ENCODE measurements at regions not wholly inside any gene's neighbourhood (a gene's known extent, or its start where the extent isn't known, plus 50 kb on each side); places are given as distances from the start of the nearest gene placed in this dataset.

DNA sequence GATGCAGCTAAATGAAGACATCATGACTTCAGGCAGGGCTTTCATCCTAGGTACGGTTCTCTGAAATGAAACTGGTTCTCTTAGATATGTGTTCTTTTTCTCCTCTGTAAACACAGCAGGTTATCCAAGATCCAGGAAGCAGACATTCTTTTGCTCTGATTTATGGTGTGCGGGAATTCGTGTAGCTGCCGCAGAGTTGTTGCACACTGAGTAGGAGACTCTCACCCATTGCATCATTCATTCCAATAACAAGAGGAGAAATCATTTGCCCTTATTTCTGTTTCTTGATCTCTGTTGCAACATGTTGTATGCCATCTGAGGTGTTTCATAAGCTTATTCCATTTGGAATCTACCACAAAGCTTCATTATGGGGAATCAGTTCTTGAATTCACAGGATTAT lies 133.6 kb upstream of the VCX2 start:
- Histone ChIP-seq H3K4me1 (ENCODE audit: insufficient read depth, low read length, severe bottlenecking) (no peaks in the 10 kb centered on the region), H3K9me3 (ENCODE audit: low read length) (no peaks in the 10 kb centered on the region), H3K27me3 (ENCODE audit: insufficient read depth, low read length) (no peaks in the 10 kb centered on the region), H3K36me3 (ENCODE audit: insufficient read depth, low read length) (no peaks in the 10 kb centered on the region), H2AFZ (ENCODE audit: low read length) (no peak overlapping the region), H3K9me2 (ENCODE audit: low read depth, low read length) (no peaks in the 10 kb centered on the region), H3K9ac (ENCODE audit: low read length) (no peak overlapping the region), H3K4me2 (ENCODE audit: low read length) (no peak overlapping the region), H3K79me2 (ENCODE audit: insufficient read depth, low read length) (no peaks in the 10 kb centered on the region), H3F3A (ENCODE audit: insufficient read depth, low read length) (no peaks in the 10 kb centered on the region), H3K27ac (ENCODE audit: low read depth, low read length, poor library complexity, severe bottlenecking) (no peak overlapping the region), H3K4me3 (ENCODE audit: low read depth, low read length, poor library complexity, severe bottlenecking) (no peak overlapping the region), H4K20me1 (ENCODE audit: insufficient read depth, low read length) (no peaks in the 10 kb centered on the region)
- TF ChIP-seq, protein P1, sequence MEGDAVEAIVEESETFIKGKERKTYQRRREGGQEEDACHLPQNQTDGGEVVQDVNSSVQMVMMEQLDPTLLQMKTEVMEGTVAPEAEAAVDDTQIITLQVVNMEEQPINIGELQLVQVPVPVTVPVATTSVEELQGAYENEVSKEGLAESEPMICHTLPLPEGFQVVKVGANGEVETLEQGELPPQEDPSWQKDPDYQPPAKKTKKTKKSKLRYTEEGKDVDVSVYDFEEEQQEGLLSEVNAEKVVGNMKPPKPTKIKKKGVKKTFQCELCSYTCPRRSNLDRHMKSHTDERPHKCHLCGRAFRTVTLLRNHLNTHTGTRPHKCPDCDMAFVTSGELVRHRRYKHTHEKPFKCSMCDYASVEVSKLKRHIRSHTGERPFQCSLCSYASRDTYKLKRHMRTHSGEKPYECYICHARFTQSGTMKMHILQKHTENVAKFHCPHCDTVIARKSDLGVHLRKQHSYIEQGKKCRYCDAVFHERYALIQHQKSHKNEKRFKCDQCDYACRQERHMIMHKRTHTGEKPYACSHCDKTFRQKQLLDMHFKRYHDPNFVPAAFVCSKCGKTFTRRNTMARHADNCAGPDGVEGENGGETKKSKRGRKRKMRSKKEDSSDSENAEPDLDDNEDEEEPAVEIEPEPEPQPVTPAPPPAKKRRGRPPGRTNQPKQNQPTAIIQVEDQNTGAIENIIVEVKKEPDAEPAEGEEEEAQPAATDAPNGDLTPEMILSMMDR (IDR thresholded peaks at IDR 0.05; ENCODE audit: low read length) = no peak
- TF ChIP-seq EZH2 (IDR thresholded peaks at IDR 0.05; ENCODE audit: borderline replicate concordance, low read length) = no peak

DNA sequence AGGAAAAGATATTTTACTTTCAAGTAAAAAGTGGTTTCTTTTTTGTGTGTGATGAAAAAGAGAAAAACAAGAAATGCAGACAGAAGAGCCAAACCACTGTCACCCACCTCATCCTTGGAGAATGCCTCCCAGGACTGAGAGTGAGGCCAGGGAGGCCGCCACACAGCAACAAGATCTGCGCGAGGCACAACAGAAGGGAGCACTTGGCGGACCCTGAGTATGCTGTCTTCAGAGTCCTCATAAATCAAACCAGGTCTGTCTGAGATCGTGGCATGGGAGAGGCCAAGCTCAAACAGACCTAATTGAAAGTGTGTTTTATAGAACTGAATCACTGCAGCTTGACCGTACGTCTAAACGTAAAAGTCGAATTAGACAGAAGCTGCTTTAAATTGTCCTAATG lies 134.3 kb upstream of the VCX2 start:
- no peaks in the 10 kb centered on the region for H3F3A ChIP-seq (ENCODE audit: insufficient read depth, low read length)
- no peaks in the 10 kb centered on the region for H3K36me3 ChIP-seq (ENCODE audit: insufficient read depth, low read length)
- H3K27me3 ChIP-seq (ENCODE audit: insufficient read depth, low read length) = no peaks in the 10 kb centered on the region
- no peaks in the 10 kb centered on the region for H3K79me2 ChIP-seq (ENCODE audit: insufficient read depth, low read length)
- H3K4me1 ChIP-seq (ENCODE audit: insufficient read depth, low read length, severe bottlenecking) = no peaks in the 10 kb centered on the region
- no peak overlapping the region for H2AFZ ChIP-seq (ENCODE audit: low read length)
- no peak overlapping the region for H3K4me2 ChIP-seq (ENCODE audit: low read length)
- no peaks in the 10 kb centered on the region for H4K20me1 ChIP-seq (ENCODE audit: insufficient read depth, low read length)
- H3K9me2 ChIP-seq (ENCODE audit: low read depth, low read length) = no peaks in the 10 kb centered on the region
- no peak overlapping the region for H3K4me3 ChIP-seq (ENCODE audit: low read depth, low read length, poor library complexity, severe bottlenecking)
- no peak overlapping the region for H3K27ac ChIP-seq (ENCODE audit: low read depth, low read length, poor library complexity, severe bottlenecking)
- H3K9me3 ChIP-seq (ENCODE audit: low read length) = no peaks in the 10 kb centered on the region
- TF ChIP-seq, protein P1 (IDR thresholded peaks at IDR 0.05; ENCODE audit: low read length) = no peak
- TF ChIP-seq EZH2 (IDR thresholded peaks at IDR 0.05; ENCODE audit: borderline replicate concordance, low read length) = no peak
- no peak overlapping the region for H3K9ac ChIP-seq (ENCODE audit: low read length)

DNA sequence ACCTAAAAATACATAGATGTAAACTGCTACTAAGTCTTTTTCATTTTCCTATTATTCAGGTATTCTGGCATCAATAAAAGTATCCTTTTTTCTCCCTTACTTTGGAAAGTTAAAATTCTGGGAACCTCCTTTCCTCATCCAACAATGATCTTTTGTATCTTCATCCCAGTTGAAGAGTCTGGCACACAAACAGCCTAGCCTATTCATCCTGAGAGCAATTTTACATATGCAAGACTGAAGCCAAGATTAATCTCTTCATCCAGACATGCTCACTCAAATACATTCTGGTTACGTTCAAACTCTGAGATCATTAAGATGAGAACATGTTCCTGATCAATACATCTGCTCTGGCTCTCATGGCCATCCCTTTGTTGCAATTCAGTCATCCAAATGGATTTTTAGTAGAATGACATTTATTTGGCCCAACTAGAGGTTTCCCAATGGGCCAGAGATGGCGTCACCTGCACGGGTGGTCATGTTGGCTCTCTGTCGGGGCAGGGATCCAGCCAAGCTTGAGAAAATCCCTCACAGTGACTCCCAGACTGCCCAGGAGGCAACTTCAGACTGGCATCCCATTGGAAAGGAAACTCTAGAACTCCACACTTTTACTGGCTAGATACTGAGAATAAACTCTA lies 135.3 kb upstream of the VCX2 start:
- TF ChIP-seq, protein P1 (IDR thresholded peaks at IDR 0.05; ENCODE audit: low read length) = no peak
- TF ChIP-seq EZH2 (IDR thresholded peaks at IDR 0.05; ENCODE audit: borderline replicate concordance, low read length) = no peak
- H2AFZ ChIP-seq (ENCODE audit: low read length) = no peak overlapping the region
- H3K4me2 ChIP-seq (ENCODE audit: low read length) = no peak overlapping the region
- no peaks in the 10 kb centered on the region for H3F3A ChIP-seq (ENCODE audit: insufficient read depth, low read length)
- H3K9me3 ChIP-seq (ENCODE audit: low read length) = no peaks in the 10 kb centered on the region
- no peaks in the 10 kb centered on the region for H3K27me3 ChIP-seq (ENCODE audit: insufficient read depth, low read length)
- no peaks in the 10 kb centered on the region for H3K4me1 ChIP-seq (ENCODE audit: insufficient read depth, low read length, severe bottlenecking)
- no peaks in the 10 kb centered on the region for H3K79me2 ChIP-seq (ENCODE audit: insufficient read depth, low read length)
- H3K9me2 ChIP-seq (ENCODE audit: low read depth, low read length) = no peaks in the 10 kb centered on the region
- H3K36me3 ChIP-seq (ENCODE audit: insufficient read depth, low read length) = no peaks in the 10 kb centered on the region
- H3K4me3 ChIP-seq (ENCODE audit: low read depth, low read length, poor library complexity, severe bottlenecking) = no peak overlapping the region
- no peaks in the 10 kb centered on the region for H4K20me1 ChIP-seq (ENCODE audit: insufficient read depth, low read length)
- no peak overlapping the region for H3K9ac ChIP-seq (ENCODE audit: low read length)
- no peak overlapping the region for H3K27ac ChIP-seq (ENCODE audit: low read depth, low read length, poor library complexity, severe bottlenecking)
